ENCODE measurements at regions not wholly inside any gene's neighbourhood (a gene's known extent, or its start where the extent isn't known, plus 50 kb on each side); places are given as distances from the start of the nearest gene placed in this dataset.
A peak's percentile ranks its signal among the peaks of the same experiment; 100 is the strongest.

DNA sequence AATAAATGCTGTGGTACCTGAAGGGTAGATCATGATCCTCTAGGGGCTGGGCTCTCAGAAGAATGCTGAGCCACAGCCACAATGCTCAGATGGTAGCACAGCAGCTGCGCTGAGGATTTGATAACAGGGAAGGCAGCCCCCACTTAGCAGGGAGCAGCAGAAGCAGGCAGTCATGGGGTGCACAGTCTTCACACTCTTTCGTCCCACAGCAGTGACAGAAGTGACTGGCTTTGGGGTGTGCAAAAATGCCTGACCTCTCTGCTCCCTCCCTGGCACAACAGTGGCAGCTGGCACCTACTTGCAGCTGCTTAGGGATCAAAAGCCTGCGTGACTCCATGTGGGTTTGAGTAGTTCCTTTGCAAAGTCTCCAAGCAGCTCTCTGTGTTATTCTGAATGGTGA is 1349.8 kb upstream of the RAG2 start:
- Histone ChIP-seq H3K27ac (no peak overlapping the region), H3K4me1 (no peaks in the 10 kb centered on the region), H3K27me3 (no peaks in the 10 kb centered on the region), H3K9me3 (peaks cover 0 to 13% of the 10 kb centered on the region in 2 donors), H3K36me3 (no peaks in the 10 kb centered on the region), H3K4me3 (no peak overlapping the region)
- no peak for DNase-seq
- TF ChIP-seq CTCF (IDR thresholded peaks at IDR 0.05) = no peak
- intact Hi-C loops (cut with DNase I) = no loop called here
- ATAC-seq = no peak

GRCh38 chr11:37946155-37946766 is 1348.2 kb upstream of the RAG2 start:
- peak; percentile 43 to 75 for TF ChIP-seq CTCF (IDR thresholded peaks at IDR 0.05)

DNA sequence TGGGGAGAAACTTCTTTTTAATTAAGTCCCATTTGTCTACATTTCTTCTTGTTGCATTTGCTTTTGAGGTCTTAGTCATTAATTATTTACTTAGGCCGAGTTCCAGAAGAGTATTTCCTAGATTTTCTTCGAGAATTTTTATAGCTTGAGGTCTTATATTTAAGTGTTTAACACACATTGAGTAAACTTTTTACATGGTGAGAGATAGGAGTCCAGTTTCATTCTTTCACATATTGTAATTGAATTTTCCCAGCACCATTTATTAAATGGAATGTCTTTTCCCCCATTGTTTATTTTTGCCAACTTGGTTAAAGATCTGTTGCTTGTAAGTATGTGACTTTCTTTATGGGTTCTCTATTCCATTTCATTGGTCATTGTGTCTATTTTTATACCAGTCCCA is 1344.0 kb upstream of the RAG2 start:
- Histone ChIP-seq H3K4me3 (no peak overlapping the region), H3K27me3 (no peaks in the 10 kb centered on the region), H3K36me3 (no peaks in the 10 kb centered on the region), H3K9me3 (peaks cover 0 to 13% of the 10 kb centered on the region in 2 donors), H3K27ac (no peak overlapping the region), H3K4me1 (no peaks in the 10 kb centered on the region)
- DNase-seq (no peak), ATAC-seq (no peak)
- TF ChIP-seq CTCF (IDR thresholded peaks at IDR 0.05) = no peak
- intact Hi-C loops (cut with DNase I) = no loop called here

More at GRCh38 chr11:37946155-37946766, 1348.2 kb upstream of the RAG2 start:
- Histone ChIP-seq H3K9me3 (peaks cover 0 to 13% of the 10 kb centered on the region in 2 donors), H3K27me3 (no peaks in the 10 kb centered on the region), H3K27ac (no peak overlapping the region), H3K36me3 (no peaks in the 10 kb centered on the region), H3K4me1 (no peaks in the 10 kb centered on the region), H3K4me3 (no peak overlapping the region)
- intact Hi-C loops (cut with DNase I) = no loop called here
- ATAC-seq (peak; percentile 78), DNase-seq (peak in 1 of 4 donors; percentile 16)

DNA sequence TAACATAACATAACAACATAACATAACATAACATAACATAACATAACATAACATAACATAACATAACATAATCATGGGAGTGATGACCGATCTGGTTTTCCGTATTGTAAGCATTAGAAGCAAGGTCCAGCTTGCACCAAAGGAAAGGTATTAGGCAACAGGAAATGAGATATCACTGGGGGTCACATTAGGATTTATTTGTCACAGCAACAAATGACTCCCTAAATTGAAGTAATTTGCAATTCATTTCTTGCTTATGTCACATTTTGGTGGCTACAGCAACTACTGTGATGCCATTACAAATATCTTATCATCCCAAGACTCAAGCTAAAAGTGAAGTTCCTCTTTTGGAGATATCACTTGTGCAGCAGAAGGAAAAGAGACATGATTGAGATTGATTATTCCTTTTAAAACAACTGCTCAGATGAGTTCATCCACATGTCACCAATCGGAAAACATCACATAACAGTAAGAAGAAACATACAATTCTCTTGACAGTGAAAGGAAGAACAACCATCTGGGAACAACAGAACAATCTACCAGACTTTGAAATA is 1331.1 kb upstream of the RAG2 start:
- ATAC-seq (no peak), DNase-seq (no peak)
- intact Hi-C loops (cut with DNase I) = no loop called here
- Histone ChIP-seq H3K36me3 (no peaks in the 10 kb centered on the region), H3K9me3 (no peaks in the 10 kb centered on the region), H3K27ac (no peak overlapping the region), H3K4me3 (no peak overlapping the region), H3K4me1 (no peaks in the 10 kb centered on the region), H3K27me3 (no peaks in the 10 kb centered on the region)
- TF ChIP-seq CTCF (IDR thresholded peaks at IDR 0.05) = no peak

DNA sequence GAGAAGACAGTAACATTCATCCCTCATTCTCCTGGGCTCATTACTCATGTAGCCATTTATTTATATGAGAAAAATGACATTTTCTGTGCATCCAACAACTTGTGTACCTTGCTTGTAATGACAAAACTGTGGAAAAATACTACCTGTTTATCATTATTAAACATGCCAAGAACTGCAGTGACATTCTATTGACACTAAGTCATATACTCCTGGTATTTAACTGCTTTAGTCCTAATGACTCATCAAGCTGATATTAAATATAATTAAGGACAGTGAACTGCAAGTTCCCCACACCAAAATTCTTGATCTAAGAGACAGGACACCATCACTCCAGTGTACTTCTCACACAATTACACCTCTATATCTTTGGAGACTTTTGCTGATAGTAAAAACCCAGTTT is 1328.7 kb upstream of the RAG2 start:
- no peak for TF ChIP-seq CTCF (IDR thresholded peaks at IDR 0.05)
- ATAC-seq = no peak

More for the DNA sequence above, 1328.7 kb upstream of the RAG2 start:
- Histone ChIP-seq H3K27ac (no peak overlapping the region), H3K4me3 (no peak overlapping the region), H3K36me3 (no peaks in the 10 kb centered on the region), H3K27me3 (no peaks in the 10 kb centered on the region), H3K4me1 (no peaks in the 10 kb centered on the region), H3K9me3 (no peaks in the 10 kb centered on the region)
- intact Hi-C loops (cut with DNase I) = no loop called here
- no peak for DNase-seq
